NCI-H748 (cell line): ENCODE measurements at regions not wholly inside any gene's neighbourhood (a gene's known extent, or its start where the extent isn't known, plus 50 kb on each side); places are given as distances from the start of the nearest gene placed in this dataset.

Experiments used
- DNase-seq: peaks from one replicate; lab custom pipeline; 2025; ENCODE audit not compliant: unreplicated experiment; lab: John Stamatoyannopoulos, UW

DNA sequence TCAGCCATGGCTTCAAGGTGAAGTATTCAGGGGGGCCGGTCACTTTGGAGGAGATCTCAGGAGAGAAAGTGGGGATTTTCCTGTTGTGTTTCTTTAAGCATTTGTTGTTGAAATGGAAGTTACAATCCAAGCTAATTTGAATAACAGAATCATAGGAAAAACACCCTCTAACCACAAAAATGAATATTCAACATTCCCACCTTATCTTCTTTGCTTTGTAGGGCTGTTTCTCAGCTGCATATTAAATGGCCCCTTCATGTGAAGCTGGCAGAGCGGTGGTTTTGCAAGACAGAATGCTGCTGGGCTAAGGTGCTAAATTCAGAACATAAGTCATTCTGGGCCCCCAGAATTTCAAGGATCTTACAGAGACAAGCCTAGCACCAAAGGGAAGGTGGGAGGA lies 279.0 kb downstream of the RRAGC start:
- no peak for DNase-seq

DNA sequence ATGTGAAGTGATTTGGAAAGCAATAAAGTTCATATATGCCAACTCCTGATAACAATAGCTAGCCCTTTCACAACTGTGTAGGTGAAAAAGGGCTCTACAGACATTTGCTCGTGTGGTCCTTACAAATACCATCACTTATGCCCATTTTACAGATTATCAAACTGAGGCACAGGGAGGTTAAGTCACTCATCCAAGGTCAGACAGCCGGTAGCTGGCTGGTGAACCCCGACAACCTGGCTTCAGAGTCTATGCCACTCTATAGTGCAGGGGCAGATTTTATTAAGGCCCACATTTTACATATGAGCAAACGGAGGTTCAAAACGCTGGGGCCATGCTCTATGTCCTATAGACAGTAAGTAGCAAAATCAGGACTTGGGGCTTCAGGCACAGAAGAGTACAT lies 280.5 kb downstream of the RRAGC start:
- no peak for DNase-seq

DNA sequence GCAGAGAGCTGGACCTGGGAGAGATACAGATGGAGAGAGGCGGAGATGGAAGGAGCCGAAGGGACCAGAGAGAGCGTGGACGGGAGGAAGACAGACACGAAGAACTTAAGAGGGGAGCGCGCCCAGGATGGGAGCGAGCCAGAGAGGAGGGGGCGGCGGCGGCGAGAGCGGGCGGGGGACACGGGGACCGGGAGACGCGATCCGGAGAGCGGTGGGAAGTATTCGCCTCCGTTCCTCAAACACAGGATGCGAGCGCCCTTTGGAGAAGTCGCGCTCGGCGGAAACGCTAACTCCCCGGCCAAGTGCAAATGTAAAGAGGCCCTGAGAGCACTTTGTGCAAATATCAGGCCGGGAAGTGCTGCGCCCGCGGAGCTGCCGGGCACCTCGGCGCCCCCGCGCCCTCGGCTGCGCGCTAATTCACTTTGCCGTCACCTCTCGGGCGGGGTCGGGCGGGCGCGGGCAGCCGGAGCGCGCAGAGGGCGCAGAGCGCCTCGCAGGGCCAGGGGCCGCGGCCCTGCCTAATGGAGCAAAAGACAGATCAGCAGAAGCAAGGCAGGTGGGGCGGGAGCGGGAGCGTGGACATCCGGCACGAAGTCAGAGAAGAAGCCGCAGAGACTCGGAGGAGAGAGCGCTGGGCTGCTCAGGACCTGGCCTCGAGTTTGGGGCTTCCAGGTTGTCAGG lies 281.2 kb downstream of the RRAGC start:
- peak; percentile 61 for DNase-seq

DNA sequence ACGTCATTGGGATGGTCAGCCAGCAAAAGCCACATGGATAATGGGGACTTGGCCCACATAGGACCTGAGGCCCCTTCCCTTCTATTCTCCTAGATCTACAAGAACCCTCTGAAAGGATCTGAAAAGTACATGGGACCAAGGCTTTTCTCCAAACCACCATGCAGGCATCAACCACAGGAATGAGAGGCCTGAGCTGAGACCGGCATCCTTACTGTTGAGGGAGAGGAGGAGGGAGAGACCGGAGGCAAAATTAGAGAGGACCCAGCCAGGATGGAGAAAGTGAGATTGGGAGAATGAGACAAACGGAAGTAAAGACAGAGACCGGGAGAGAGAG lies 281.7 kb downstream of the RRAGC start:
- no peak for DNase-seq

DNA sequence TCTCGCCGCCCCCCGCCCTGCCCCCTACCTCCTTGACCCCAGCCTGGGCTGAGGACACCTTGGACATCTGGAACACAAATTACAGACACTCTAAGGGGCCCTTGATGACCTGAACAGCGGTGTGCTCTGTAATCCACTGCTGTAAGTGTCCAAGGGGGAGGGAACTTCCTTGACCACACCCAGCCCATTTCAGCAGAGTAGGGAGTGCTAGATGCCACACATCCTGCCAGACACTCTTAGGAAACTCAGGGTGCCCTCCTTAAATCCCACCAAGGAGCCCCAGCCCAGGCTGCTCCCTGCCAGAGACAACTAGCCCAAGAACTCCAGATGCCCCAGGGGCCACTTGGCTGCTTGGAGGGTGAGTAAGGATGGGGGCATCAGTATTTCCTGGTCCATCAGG lies 282.2 kb downstream of the RRAGC start:
- no peak for DNase-seq

DNA sequence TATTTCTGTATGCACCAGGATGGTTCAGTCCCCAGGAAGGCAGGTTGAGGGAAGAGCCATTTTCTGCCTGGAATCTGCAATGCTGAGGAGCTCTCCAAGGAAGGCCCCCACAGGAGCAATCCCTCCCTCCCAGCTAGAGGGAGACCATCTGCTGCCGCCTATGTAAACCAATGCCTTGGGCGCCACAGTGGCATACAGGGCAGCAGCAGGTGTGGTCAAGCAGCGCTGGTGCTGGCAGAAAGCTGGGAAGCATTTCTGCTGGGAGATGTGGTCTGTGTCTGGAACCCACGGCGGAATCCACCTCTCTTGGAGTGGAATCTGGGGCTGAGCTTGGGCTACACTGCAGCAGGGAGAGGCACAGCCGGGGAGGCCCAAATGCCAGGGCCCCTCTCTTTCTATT lies 283.3 kb downstream of the RRAGC start:
- DNase-seq = peak; percentile 3

DNA sequence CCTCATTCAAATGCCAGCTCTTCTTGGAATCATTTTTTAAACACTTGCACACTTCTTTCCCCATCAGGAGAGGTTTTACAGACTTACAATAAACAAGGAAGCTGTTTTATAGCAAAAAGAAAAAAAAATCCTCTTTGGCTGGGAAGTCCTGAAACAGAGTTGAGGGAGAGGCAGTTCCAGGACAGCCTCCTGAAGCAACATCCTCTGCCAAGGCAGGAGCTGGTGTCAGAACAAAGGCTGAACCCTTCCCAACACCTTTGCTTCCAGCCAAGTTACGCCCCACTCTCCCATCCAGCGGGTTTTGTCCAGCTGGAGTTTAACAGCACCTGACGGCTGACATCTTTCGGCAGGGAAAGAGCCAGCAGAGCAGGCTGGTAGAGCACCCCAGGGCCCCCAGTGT lies 287.8 kb downstream of the RRAGC start:
- DNase-seq = no peak

DNA sequence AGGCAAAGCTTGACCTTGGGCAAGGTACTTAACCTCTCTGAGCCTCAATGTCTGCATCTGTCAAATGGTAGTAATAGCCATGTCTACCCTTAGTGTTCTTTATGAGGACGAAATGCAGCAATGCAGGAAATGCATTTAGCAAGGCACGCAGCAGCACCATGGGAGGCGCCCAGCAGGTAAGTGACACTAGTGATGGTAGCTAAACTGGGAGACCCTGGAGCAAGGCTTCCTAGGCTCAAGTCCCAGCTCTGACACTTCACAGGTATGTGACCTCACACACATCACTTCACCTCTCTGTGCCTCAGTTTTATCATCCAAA lies 289.0 kb downstream of the RRAGC start:
- no peak for DNase-seq

DNA sequence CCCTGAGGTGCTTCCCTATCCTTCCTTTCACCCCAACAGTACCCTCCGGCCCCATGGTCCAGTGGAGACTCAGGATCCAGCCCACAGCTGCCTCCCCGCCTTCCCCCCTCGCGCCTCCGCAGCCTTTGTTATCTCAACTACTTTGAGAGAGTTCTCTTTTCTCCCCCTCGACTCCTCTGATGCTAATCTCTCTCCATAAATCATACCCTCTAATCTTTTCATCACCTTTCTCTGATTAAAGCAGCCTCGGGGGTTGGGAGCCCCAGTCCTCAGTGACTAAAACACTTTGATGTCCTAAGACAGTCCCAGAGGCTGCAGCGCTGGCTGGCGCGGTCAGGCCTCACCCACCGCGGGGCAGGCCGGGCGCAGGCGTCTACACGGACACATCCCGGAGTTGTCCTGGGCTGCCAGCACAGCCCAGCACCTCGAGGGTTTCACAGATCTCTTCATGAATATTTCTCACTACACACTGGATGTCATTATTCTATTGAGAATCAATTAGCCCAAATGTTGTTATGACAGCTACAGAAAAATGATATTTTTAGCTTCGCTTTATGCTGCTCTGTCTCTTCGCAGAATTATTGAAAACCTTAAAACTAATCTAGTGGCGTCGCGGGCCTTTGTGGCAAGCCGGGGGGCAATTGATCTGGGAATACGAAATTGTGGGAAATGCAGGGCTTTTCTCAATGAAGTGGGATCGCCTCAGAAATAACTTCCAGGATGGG lies 289.5 kb downstream of the RRAGC start:
- DNase-seq = no peak

DNA sequence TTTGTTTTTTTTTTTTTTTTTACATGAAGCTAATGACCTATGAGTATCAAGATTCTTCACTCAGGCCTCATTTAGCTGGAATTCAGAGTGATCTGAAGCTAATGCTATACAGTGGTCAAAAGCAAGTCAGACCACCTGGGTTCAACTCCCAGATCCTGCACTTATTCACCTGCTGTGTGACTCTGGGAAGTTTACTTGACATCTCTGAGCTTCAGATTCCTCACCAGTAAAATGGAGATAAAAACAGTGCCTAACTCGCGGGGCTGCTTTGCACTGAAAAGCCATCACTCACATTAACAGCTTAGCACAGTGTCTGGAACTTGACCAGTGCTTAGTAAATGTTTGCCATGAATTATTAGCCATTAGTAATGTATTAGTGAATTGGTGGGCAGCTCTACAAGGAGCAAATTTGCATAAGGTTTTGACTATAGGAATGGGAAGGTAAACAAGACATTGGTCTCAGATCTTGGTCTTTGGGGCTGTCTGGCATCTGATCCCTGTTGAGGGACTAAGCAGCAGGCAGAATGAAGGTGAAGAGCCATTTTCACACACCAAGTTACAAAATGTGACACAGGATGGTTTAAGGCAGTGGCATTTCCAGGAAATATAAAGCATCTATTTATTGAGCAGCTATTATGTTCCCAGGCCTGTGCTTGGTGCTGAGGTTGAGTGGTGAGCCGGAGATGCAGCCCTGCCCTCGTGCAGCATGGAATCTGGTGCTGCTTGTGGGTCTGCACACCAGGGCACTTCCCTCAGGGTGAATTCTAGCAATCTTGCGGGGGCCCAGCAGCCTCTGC lies 291.3 kb downstream of the RRAGC start:
- no peak for DNase-seq

DNA sequence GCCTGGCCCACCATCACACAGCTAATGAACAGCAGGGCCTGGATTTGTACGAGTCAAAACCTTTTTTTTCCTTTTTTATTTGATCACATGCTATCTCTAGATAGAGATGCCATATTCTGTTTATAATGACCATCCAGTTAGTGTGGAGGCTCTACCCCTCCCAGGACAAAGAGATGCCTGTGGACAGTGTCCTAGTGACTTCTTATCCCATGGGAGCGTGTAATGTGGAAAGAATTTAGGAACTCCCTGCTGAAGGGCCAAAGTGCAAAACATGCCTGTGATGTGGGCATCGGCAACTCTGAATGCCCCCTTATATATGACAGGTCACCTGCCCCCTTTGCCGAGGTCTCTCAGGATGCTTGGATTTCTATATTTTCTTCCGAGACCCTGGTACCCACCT lies 292.2 kb downstream of the RRAGC start:
- no peak for DNase-seq

DNA sequence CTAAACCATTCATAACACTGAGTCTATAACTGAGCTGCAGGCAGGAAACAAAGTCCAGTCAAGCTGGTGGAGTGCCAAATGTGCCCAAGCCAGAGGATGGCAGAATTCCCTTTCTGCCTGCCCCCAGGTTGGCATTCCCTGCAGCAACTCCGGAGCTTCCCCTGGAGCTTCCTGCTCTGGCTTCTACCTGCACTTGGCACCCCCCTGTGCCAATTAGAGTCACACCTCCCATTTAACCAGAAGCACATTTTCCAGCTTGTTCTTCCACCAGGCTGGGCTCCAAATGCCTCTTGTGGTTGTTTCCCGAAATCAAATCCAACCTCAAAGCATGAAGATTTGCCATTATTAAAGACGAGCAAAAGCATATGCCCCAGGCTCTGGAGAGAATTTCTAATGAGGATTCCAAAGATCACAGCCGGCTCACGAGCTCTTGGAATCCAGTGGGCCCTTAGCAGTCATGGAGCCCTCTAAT lies 294.5 kb downstream of the RRAGC start:
- DNase-seq = no peak

DNA sequence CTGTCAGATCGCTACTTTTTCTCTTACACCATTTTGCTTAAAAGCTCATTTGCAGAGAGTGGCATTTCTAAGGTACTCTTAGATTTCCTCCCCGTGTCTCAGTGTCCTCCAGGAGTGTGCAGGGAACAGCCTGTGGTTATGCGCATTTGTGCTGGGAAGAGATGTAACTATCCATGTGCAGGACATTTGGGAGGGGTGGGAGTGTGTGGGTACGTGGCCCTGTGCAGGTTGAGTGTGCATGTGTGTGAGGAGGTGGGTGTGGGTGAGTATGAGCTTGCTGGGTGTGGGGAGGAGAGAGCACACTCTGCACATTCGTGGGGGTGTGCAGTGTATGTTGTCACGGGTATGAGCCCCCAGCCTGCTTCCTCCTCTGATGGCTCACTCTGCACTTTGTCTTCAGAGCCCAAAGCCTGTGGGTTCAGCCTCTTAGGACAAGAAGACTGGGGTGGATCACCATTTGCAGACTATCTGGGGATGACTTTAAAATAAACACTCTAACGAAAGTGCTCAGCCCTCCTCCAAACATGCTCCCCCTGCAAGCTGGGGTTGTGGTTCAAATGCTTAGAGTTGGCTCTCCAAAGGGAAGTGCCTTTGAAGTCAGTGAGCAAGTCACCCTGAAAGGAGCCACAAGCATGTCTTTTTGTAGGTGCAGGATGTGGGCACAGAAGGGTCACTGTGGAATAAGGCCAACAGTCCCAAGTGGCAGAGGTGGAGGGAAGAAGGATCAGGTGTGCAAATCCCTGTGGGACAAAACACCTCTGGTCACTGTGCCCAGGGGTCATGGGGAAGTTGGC lies 295.4 kb downstream of the RRAGC start:
- DNase-seq = no peak

DNA sequence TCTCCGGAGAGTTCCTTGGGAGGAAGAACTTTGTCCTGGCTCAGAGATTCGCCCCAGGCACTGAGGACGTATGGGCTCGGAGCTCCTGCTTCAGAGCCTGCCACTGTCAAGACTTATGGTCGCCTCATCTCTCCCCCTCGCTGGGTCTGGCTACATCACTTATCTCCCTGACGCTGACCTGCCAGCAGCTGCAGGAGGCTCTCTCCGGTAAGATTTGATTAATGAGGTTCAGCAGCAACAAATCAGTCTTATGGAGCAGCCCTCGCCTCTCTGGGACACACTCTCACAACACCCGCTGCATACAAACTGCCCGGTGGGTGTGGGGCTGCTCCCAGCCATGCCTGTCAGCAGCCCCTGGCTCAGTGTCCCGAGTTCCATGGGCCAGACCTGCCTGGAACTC lies 297.8 kb downstream of the RRAGC start:
- DNase-seq = no peak

DNA sequence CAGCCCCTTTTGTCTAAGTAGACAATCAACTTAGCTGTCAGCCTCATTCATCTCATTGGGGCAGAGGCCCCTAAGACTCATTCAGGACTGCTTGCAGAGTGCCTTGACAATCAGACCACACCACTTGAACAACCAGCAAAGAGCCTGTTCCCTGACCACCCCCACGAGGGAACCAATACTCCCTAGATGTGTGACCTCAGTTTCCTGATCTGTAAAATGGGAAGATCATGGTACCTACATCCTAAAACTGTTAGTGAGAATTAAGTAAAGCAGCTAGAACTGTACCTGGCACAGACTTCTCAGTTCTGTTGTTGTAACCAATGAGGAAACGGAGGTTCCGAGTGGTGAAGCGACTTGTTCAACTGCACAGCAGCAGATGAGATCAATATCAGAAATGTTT lies 298.5 kb downstream of the RRAGC start:
- DNase-seq = no peak

DNA sequence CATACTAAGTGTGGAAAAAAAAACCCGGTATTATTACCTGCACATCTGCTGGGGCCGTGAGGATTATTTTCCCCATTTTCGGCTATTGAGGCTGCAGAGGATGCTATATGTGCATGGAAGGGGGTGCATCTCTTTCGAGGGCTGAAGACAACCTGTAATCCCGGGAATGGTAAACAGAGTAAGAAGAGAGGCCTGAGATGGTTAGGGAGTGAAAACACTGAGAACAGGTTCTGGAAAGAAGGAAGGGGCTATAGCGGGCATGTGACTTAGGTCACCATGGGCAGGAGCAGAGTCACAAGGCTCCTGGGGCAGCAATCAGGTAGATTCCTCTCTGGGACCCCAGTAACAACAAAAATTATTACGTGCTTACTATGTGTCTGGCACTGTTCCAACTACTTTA lies 299.1 kb downstream of the RRAGC start:
- DNase-seq = no peak

DNA sequence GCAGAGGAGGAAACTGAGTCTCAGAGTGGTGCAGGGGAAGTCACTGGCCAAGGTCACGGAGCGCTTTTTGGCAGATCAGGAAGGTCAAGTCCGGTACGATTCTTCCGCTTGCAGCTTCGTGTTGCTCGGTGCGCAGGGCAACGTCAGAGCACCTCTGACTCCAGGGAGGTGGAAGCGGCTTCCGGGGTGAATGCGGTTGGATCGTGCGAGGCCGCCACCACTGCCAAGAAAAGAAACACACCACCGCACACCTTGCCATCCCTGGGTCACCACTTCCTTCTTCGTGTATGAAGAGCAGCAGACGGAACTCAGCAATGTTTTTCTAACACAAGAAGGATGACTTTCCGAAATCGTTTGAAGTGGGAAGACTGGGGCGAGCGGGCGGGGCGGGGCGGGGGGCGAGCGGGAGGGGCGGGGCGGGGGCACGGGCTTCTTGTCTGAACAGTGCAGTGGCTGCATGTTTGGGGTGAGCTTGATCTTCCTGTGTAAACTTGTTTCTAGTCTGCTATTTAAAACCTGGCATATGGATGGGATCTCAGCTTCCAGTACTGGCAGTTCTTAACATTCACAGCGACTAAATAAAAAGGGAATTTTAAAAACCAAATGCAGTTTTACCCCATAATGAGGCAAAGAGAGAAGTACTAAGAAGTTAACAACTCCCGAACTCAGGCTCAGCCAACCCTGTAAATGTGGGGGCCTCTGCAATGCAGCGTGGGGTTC lies 300.0 kb downstream of the RRAGC start:
- DNase-seq = no peak

DNA sequence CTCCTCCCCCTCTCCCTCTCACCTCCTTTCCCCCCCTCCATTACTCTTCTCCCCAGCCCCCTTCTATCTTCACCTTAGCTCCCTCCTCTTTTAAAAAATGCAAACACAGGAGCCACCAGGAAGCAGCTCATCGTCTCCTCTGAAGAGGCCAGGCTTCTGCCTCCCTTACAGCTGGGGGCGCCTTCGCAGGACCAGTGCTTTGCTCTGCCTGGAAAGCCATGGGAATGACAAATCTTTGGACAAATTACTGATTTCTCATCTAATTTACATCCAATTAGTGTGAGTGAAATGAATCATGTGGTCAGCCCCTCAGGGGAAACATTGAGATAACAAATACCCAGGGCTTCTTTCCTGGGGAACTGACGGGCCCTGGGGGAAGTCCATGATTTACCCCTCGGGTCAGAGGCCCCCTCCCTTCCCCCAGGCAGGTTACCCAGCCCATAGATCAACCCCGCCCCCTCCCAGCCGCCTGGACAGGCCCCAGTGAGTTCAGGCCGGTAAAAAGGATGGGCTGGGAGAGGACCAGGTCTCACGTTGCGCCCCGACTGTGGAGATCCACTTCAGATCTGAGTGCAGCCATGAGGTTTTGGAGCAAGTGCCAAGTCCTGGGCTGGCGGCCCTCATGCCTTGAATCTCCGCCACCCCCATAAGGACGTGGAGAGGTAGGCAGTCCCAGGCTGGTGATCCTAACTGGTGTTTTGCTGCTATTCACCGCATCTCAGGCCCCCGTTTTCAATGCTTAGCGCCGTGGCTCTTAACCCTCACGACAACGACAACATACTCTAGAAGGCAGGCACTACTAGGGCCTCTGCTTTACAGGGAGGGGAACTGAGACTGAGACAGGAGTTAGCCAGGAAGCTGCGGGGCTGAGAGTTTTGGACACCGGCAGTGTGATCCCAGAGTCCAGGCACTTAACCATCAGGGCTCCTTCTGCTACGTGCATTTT lies 300.8 kb downstream of the RRAGC start:
- no peak for DNase-seq

DNA sequence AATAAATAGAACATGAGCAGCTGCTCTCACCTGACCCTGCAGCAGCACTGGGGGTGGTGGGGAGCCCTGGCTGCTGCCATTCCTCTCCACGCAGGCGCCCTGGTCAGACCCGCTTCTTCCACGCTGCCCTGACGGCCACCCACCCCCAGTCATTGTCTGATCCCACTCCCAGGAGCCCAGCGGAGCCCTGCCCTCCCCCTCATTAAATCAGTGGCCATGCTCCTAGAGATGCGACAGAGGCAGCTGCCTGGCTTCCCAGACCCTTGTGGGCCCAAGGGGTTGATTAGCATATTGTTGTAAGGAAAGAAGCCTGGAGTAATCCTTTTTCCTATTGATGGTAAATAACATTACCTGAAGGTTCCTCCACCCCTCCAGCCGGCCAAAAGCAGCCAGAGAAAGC lies 301.5 kb downstream of the RRAGC start:
- DNase-seq = no peak

DNA sequence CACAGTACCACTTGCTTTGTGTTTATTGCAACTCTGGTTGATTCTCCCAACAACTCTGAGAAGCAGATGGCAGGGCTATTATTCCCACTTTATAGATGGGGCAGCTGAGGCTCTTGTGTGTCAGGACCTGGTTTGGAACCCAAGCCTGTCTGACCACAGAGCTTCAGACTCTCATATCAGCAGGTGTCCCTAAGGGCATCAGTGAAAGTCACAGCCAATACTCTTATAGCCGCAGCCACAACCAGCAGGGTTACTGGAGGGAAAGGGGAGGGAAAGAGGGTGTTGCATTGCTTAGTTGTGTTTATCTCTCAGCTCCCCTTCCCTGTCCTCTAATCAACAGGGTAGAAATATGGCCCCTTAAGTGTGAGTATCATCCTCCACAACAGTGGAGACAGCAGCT lies 304.0 kb downstream of the RRAGC start:
- DNase-seq = no peak
